ENCODE measurements at regions not wholly inside any gene's neighbourhood (a gene's known extent, or its start where the extent isn't known, plus 50 kb on each side); places are given as distances from the start of the nearest gene placed in this dataset.

DNA sequence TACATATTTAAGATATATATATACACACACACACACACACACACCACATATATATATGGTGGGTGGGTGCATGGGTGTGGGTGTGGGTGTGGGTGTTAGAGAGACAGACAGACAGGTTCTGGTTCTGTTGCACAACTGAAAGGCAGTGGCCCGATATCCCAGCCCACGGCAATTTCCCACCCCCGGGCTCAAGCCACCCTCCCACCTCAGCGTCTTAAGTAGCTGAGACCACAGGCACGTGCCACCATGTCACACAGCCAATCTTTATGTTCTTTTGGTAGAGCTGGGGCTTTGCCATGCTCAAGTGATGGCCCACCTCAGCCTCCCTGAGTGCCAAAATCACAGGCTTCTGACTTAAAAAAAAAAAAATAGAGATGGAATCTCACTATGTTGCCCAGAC lies 417.8 kb upstream of the FOXG1 start:
- no peaks in the 10 kb centered on the region for H3K9me3 ChIP-seq
- no peaks in the 10 kb centered on the region for H3K4me1 ChIP-seq
- DNase-seq = no peak
- no peaks in the 10 kb centered on the region for H3K36me3 ChIP-seq (ENCODE audit: low read depth, missing control alignments)
- H3K27me3 ChIP-seq = no peaks in the 10 kb centered on the region
- WGBS, 2 donors = 89 to 95% methylated on average over 5 of the region's 5 CpGs
- no peak overlapping the region for H3K27ac ChIP-seq
- TF ChIP-seq, protein P1, sequence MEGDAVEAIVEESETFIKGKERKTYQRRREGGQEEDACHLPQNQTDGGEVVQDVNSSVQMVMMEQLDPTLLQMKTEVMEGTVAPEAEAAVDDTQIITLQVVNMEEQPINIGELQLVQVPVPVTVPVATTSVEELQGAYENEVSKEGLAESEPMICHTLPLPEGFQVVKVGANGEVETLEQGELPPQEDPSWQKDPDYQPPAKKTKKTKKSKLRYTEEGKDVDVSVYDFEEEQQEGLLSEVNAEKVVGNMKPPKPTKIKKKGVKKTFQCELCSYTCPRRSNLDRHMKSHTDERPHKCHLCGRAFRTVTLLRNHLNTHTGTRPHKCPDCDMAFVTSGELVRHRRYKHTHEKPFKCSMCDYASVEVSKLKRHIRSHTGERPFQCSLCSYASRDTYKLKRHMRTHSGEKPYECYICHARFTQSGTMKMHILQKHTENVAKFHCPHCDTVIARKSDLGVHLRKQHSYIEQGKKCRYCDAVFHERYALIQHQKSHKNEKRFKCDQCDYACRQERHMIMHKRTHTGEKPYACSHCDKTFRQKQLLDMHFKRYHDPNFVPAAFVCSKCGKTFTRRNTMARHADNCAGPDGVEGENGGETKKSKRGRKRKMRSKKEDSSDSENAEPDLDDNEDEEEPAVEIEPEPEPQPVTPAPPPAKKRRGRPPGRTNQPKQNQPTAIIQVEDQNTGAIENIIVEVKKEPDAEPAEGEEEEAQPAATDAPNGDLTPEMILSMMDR (IDR thresholded peaks at IDR 0.05) = no peak
- no peak for TF ChIP-seq POLR2A (IDR thresholded peaks at IDR 0.05)
- intact Hi-C loops (cut with DNase I; ENCODE audit: low total_unique reads) = no loop called here
- no peak overlapping the region for H3K4me3 ChIP-seq

DNA sequence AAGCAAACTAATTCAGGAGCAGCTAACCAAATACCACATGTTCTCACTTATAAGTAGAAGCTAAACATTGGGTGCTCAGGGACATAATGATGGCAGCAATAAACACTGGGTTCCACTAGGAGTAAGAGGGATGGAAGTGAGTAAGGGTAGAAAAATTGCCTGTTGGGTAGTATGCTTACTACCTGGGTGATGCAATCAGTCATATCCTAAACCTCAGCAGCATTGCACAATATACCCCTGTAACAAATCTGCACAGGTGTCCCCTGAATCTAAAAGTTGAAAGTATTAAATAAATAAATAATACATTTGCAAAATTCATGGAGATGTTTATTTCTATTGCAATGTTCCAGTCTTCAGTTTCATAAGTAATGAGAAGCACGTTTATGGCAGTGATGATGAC lies 409.8 kb upstream of the FOXG1 start:
- TF ChIP-seq POLR2A (IDR thresholded peaks at IDR 0.05) = no peak
- TF ChIP-seq, protein P1 (IDR thresholded peaks at IDR 0.05) = no peak
- no peaks in the 10 kb centered on the region for H3K9me3 ChIP-seq
- WGBS, 2 donors = 59 to 73% methylated on average over 1 of the region's 1 CpG
- H3K4me3 ChIP-seq = no peak overlapping the region
- H3K27me3 ChIP-seq = no peaks in the 10 kb centered on the region
- DNase-seq = no peak
- H3K27ac ChIP-seq = no peak overlapping the region
- no peaks in the 10 kb centered on the region for H3K36me3 ChIP-seq (ENCODE audit: low read depth, missing control alignments)
- intact Hi-C loops (cut with DNase I; ENCODE audit: low total_unique reads) = no loop called here
- no peaks in the 10 kb centered on the region for H3K4me1 ChIP-seq

DNA sequence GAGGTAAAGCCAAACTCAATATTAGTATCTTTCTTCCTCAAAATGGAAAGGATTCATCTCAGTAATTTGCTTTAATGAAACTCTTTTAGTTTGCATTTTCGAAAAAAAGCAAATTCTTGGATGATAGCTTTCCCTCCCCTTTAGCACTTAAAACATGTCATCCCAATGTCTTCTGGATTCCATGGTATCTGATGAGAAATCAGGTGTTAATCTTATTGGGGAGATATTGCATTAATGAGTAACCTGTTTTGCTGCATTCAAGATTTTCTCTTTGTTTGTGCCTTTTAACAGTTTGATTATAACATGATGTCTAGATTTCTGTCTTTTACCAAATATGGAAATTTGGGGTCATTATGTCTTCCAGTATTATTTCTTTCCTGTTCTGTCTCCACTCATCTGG lies 405.1 kb upstream of the FOXG1 start:
- 87 to 91% methylated on average over 1 of the region's 1 CpG for WGBS, 2 donors
- no peak overlapping the region for H3K4me3 ChIP-seq
- no peaks in the 10 kb centered on the region for H3K27me3 ChIP-seq
- H3K27ac ChIP-seq = no peak overlapping the region
- intact Hi-C loops (cut with DNase I; ENCODE audit: low total_unique reads) = no loop called here
- H3K9me3 ChIP-seq = no peaks in the 10 kb centered on the region
- no peaks in the 10 kb centered on the region for H3K36me3 ChIP-seq (ENCODE audit: low read depth, missing control alignments)
- no peak for TF ChIP-seq POLR2A (IDR thresholded peaks at IDR 0.05)
- TF ChIP-seq, protein P1 (IDR thresholded peaks at IDR 0.05) = no peak
- no peaks in the 10 kb centered on the region for H3K4me1 ChIP-seq
- DNase-seq = no peak

DNA sequence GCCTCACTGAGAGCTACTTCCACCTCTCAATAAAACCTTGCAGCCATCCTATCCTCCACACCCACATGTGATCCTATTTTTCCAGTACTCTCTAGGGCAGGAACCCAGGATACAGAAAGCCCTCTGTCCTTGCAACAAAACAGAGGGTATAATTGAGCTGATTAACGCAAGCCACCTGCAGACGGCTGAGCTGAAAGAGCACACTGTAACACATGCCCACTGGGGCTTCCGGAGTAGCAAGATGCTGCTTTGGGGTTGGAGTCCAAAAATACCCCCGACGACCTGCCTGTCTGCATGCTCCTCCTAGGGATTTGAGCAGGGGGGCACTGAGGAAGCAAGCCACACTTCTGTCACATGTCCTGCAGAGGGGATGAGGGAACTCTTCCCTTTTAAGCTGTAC lies 401.1 kb upstream of the FOXG1 start:
- Histone ChIP-seq H3K9me3 (no peaks in the 10 kb centered on the region), H3K27ac (no peak overlapping the region), H3K4me1 (no peaks in the 10 kb centered on the region), H3K27me3 (no peaks in the 10 kb centered on the region), H3K4me3 (no peak overlapping the region), H3K36me3 (ENCODE audit: low read depth, missing control alignments) (no peaks in the 10 kb centered on the region)
- intact Hi-C loops (cut with DNase I; ENCODE audit: low total_unique reads) = no loop called here
- 84 to 94% methylated on average over 5 of the region's 5 CpGs for WGBS, 2 donors
- DNase-seq = no peak
- TF ChIP-seq, protein P1 (IDR thresholded peaks at IDR 0.05) = no peak
- TF ChIP-seq POLR2A (IDR thresholded peaks at IDR 0.05) = no peak

DNA sequence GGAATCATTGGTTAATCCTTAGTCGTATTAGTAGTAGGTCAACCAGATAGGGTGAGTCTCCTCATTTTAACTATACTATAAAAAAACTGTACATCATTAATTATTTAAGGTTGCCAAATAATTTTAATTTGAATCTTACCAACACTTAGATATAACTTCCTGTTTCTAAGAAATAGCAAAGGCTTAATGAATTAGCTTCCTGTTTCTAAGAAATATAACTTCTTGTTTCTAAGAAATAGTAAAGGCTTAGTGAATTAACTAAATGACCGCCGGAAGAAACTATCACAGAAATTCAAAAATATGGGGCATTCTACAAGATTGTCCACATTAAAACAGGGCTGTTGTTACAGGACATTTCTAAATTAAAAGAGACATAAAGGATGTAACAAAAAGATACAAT lies 392.9 kb upstream of the FOXG1 start:
- intact Hi-C loops (cut with DNase I; ENCODE audit: low total_unique reads) = no loop called here
- Histone ChIP-seq H3K36me3 (ENCODE audit: low read depth, missing control alignments) (no peaks in the 10 kb centered on the region), H3K9me3 (no peaks in the 10 kb centered on the region), H3K27ac (no peak overlapping the region), H3K4me1 (no peaks in the 10 kb centered on the region), H3K27me3 (no peaks in the 10 kb centered on the region), H3K4me3 (no peak overlapping the region)
- TF ChIP-seq, protein P1 (IDR thresholded peaks at IDR 0.05) = no peak
- no peak for TF ChIP-seq POLR2A (IDR thresholded peaks at IDR 0.05)
- 74 to 76% methylated on average over 3 of the region's 3 CpGs for WGBS, 2 donors
- no peak for DNase-seq
